MCF 10A (cell line): ENCODE measurements at regions not wholly inside any gene's neighbourhood (a gene's known extent, or its start where the extent isn't known, plus 50 kb on each side); places are given as distances from the start of the nearest gene placed in this dataset.

Experiments used
- BruUV-seq: library from RNA; stranded (reverse); fragments of 400-500 nt; replicated peaks from 2 replicates; lab custom pipeline; 2021; lab: Mats Ljungman, UMichigan
- CTCF ChIA-PET: fragments of 300-600 bp; sonication (Branson Sonifier 250); formaldehyde crosslinking; extraction: SDS; loops from one replicate; lab custom pipeline; 2021; ENCODE audit warnings: antibody characterized with exemption, inconsistent platforms; lab: Yijun Ruan, JAX
- POLR2A ChIA-PET: fragments of 300-600, 350-650 bp; sonication (Branson Sonifier 250); formaldehyde crosslinking; extraction: SDS; loops from one replicate; lab custom pipeline; 2020; ENCODE audit warnings: antibody characterized with exemption, inconsistent platforms; lab: Yijun Ruan, JAX
- DNase-seq: peaks from one replicate; pipeline ENCODE4 v3.0.0-alpha.2; 2018; ENCODE audit not compliant: unreplicated experiment
- H3K27ac Mint-ChIP-seq: one replicate; pipeline ENCODE4 v1.8.0; 2022; ENCODE audit warnings: mild to moderate bottlenecking, low read depth, mixed read lengths; ENCODE audit not compliant: unreplicated experiment
- H3K27me3 Mint-ChIP-seq: one replicate; pipeline ENCODE4 v1.8.0; 2022; ENCODE audit warnings: mixed read lengths; ENCODE audit not compliant: insufficient read depth, unreplicated experiment
- H3K36me3 Mint-ChIP-seq: one replicate; pipeline ENCODE4 v1.8.0; 2022; ENCODE audit warnings: mild to moderate bottlenecking, moderate library complexity, mixed read lengths; ENCODE audit not compliant: insufficient read depth, unreplicated experiment
- H3K4me1 Mint-ChIP-seq: one replicate; pipeline ENCODE4 v1.8.0; 2022; ENCODE audit warnings: mixed read lengths; ENCODE audit not compliant: insufficient read depth, unreplicated experiment
- H3K4me3 Mint-ChIP-seq: one replicate; pipeline ENCODE4 v1.8.0; 2022; ENCODE audit warnings: mild to moderate bottlenecking, moderate library complexity, mixed read lengths; ENCODE audit not compliant: unreplicated experiment
- H3K9me3 Mint-ChIP-seq: one replicate; pipeline ENCODE4 v1.8.0; 2022; ENCODE audit warnings: mixed read lengths; ENCODE audit not compliant: unreplicated experiment
- CTCF ChIP-seq: fragments of 200-600 bp; IDR thresholded peaks from one replicate; pipeline ENCODE4 v1.8.0; 2022; ENCODE audit warnings: antibody characterized with exemption, mild to moderate bottlenecking; ENCODE audit not compliant: unreplicated experiment
- intact Hi-C: fragments of 100-400 bp; cut with micrococcal nuclease; formaldehyde crosslinking; loops from 2 replicates; pipeline ENCODE4 v1.14.1; 2022

GRCh38 chr7:56605146-56605545, 488.9 kb upstream of the NUPR2 start:
- no peaks in the 10 kb centered on the region for H3K27me3 Mint-ChIP-seq

GRCh38 chr7:56578612-56579011, 462.4 kb upstream of the NUPR2 start:
- POLR2A ChIA-PET, result no interaction called here
- no peaks in the 10 kb centered on the region for H3K27me3 Mint-ChIP-seq
- H3K4me3 Mint-ChIP-seq, result no peak overlapping the region
- H3K27ac Mint-ChIP-seq, result no peak overlapping the region
- BruUV-seq, result no TSS peak
- no peaks in the 10 kb centered on the region for H3K36me3 Mint-ChIP-seq
- H3K9me3 Mint-ChIP-seq, result peaks cover 29% of the 10 kb centered on the region
- TF ChIP-seq CTCF, result no peak
- no peak for DNase-seq
- no peaks in the 10 kb centered on the region for H3K4me1 Mint-ChIP-seq
- intact Hi-C loops, result no loop called here
- CTCF ChIA-PET, result no interaction called here

More at GRCh38 chr7:56605146-56605545, 488.9 kb upstream of the NUPR2 start:
- Mint-ChIP-seq H3K9me3 (peaks cover 41% of the 10 kb centered on the region), H3K27ac (no peak overlapping the region), H3K36me3 (no peaks in the 10 kb centered on the region), H3K4me3 (no peak overlapping the region), H3K4me1 (no peaks in the 10 kb centered on the region)
- CTCF ChIA-PET, result no interaction called here
- intact Hi-C loops, result no loop called here
- POLR2A ChIA-PET, result no interaction called here
- no peak for DNase-seq
- TF ChIP-seq CTCF, result no peak
- BruUV-seq, result no TSS peak

GRCh38 chr7:56570968-56571367, 454.8 kb upstream of the NUPR2 start:
- Mint-ChIP-seq H3K4me3 (no peak overlapping the region), H3K4me1 (no peaks in the 10 kb centered on the region), H3K36me3 (no peaks in the 10 kb centered on the region), H3K9me3 (peaks cover 16% of the 10 kb centered on the region), H3K27ac (no peak overlapping the region), H3K27me3 (no peaks in the 10 kb centered on the region)
- CTCF ChIA-PET, result no interaction called here
- DNase-seq, result no peak
- POLR2A ChIA-PET, result no interaction called here
- BruUV-seq, result no TSS peak
- intact Hi-C loops, result no loop called here
- TF ChIP-seq CTCF, result no peak

- CTCF ChIA-PET, result no interaction called here
- Mint-ChIP-seq H3K4me1 (no peaks in the 10 kb centered on the region), H3K9me3 (peaks cover 17% of the 10 kb centered on the region), H3K27ac (no peak overlapping the region), H3K36me3 (peaks cover 10% of the 10 kb centered on the region), H3K27me3 (no peaks in the 10 kb centered on the region), H3K4me3 (no peak overlapping the region)
- no peak for DNase-seq
- BruUV-seq, result no TSS peak
- POLR2A ChIA-PET, result no interaction called here
- intact Hi-C loops, result no loop called here
- no peak for TF ChIP-seq CTCF
These were observed 422.6 kb upstream of the NUPR2 start for GRCh38 chr7:56538541-56539429.
